ENCODE measurements at regions not wholly inside any gene's neighbourhood (a gene's known extent, or its start where the extent isn't known, plus 50 kb on each side); places are given as distances from the start of the nearest gene placed in this dataset.

GRCh38 chr3:55194376-55194775, 266.5 kb upstream of the LRTM1 start:
- Histone ChIP-seq H3K36me3 (no peaks in the 10 kb centered on the region), H3K27me3 (no peaks in the 10 kb centered on the region), H3K27ac (no peak overlapping the region), H3K9me3 (no peaks in the 10 kb centered on the region), H3K4me1 (no peaks in the 10 kb centered on the region), H3K4me3 (no peak overlapping the region)
- intact Hi-C loops (cut with DNase I; ENCODE audit: low total_unique reads) (no loop called here), in situ Hi-C loops (cut with MboI; ENCODE audit: low pct_ligation_motif_present in 1 of 4, low pct_unique_long_range_greater_than_20kb in 1 of 4, low sequenced_read_pairs in 3 of 4) (loop anchor here in 3 of 4 donors (25.0 kb wide), 2 partner anchors 332 to 757 kb away; no protein-coding TSS in a partner anchor)
- WGBS, 2 donors (ENCODE audit: low coverage in 1 of 2) = 82 to 87% methylated on average over 3 of the region's 3 CpGs
- no peak for DNase-seq
- no peak for TF ChIP-seq POLR2A (IDR thresholded peaks at IDR 0.05)
- TF ChIP-seq, protein P1, sequence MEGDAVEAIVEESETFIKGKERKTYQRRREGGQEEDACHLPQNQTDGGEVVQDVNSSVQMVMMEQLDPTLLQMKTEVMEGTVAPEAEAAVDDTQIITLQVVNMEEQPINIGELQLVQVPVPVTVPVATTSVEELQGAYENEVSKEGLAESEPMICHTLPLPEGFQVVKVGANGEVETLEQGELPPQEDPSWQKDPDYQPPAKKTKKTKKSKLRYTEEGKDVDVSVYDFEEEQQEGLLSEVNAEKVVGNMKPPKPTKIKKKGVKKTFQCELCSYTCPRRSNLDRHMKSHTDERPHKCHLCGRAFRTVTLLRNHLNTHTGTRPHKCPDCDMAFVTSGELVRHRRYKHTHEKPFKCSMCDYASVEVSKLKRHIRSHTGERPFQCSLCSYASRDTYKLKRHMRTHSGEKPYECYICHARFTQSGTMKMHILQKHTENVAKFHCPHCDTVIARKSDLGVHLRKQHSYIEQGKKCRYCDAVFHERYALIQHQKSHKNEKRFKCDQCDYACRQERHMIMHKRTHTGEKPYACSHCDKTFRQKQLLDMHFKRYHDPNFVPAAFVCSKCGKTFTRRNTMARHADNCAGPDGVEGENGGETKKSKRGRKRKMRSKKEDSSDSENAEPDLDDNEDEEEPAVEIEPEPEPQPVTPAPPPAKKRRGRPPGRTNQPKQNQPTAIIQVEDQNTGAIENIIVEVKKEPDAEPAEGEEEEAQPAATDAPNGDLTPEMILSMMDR (IDR thresholded peaks at IDR 0.05) = no peak
- TF ChIP-seq POLR2AphosphoS5 (IDR thresholded peaks at IDR 0.05) = no peak
- TF ChIP-seq EP300 (IDR thresholded peaks at IDR 0.05; ENCODE audit: low read depth) = no peak

DNA sequence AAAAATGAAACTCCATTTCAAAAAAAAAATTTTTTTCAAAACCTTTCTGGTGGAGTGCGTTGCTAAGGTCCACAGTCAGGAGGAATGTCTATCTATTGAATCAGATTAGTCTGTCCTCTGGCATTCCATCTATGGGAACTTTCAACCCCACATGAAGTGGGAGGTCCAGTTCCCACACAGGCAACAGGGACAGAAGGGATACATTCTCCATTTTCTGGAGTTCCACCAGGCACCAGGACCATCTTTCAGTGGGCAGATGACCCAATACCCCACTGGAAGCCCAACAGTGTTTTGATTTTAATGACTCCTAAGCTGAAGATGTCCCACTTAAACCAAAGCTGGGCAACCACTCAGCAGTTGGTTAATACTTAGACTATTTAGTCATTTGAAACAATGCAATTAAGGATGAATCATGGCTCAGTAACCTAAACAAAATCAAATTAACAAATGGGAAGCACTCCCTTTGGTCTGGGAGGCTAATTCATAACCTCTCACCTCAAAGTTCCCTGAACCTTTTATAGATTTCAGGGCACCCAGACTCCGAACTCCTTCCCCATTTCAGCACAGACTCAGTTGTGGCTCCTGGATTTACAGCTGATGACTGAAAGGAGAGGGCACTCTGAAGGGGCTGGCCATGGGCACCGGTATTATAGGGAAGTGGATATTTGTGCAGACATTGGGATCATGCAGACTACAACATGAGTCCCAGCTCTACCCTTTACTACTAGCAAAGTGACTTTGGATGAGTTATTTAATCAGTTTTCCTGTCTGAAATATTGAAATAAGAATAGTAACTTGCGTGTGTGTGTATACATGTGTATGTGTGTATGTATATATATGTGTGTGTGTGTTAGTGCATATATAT, 264.3 kb upstream of the LRTM1 start:
- TF ChIP-seq, protein P1 (IDR thresholded peaks at IDR 0.05) = no peak
- TF ChIP-seq EP300 (IDR thresholded peaks at IDR 0.05; ENCODE audit: low read depth) (no peak), POLR2AphosphoS5 (IDR thresholded peaks at IDR 0.05) (no peak), POLR2A (IDR thresholded peaks at IDR 0.05) (no peak)
- in situ Hi-C loops (cut with MboI; ENCODE audit: low pct_ligation_motif_present in 1 of 4, low pct_unique_long_range_greater_than_20kb in 1 of 4, low sequenced_read_pairs in 3 of 4) = loop anchor here in 3 of 4 donors (25.0 kb wide), 2 partner anchors 330 to 755 kb away; no protein-coding TSS in a partner anchor
- intact Hi-C loops (cut with DNase I; ENCODE audit: low total_unique reads) = no loop called here
- no peaks in the 10 kb centered on the region for H3K9me3 ChIP-seq
- WGBS, 2 donors (ENCODE audit: low coverage in 1 of 2) = 61 to 84% methylated on average over 3 to 4 of the region's 4 CpGs
- H3K27me3 ChIP-seq = no peaks in the 10 kb centered on the region
- no peak overlapping the region for H3K27ac ChIP-seq
- no peak for DNase-seq
- no peak overlapping the region for H3K4me3 ChIP-seq
- no peaks in the 10 kb centered on the region for H3K36me3 ChIP-seq
- H3K4me1 ChIP-seq = no peaks in the 10 kb centered on the region

- intact Hi-C loops (cut with DNase I; ENCODE audit: low total_unique reads) (no loop called here), in situ Hi-C loops (cut with MboI; ENCODE audit: low pct_ligation_motif_present in 1 of 4, low pct_unique_long_range_greater_than_20kb in 1 of 4, low sequenced_read_pairs in 3 of 4) (loop anchor here in 3 of 4 donors (25.0 kb wide), 2 partner anchors 328 to 753 kb away; no protein-coding TSS in a partner anchor)
- H3K36me3 ChIP-seq = no peaks in the 10 kb centered on the region
- no peak for TF ChIP-seq POLR2A (IDR thresholded peaks at IDR 0.05)
- TF ChIP-seq POLR2AphosphoS5 (IDR thresholded peaks at IDR 0.05) = no peak
- TF ChIP-seq EP300 (IDR thresholded peaks at IDR 0.05; ENCODE audit: low read depth) = no peak
- TF ChIP-seq, protein P1 (IDR thresholded peaks at IDR 0.05) = no peak
- no peak for DNase-seq
- H3K4me1 ChIP-seq = no peaks in the 10 kb centered on the region
- H3K9me3 ChIP-seq = no peaks in the 10 kb centered on the region
- no peak overlapping the region for H3K4me3 ChIP-seq
- WGBS, 2 donors (ENCODE audit: low coverage in 1 of 2) = 57 to 71% methylated on average over 6 of the region's 6 CpGs
- H3K27ac ChIP-seq = no peak overlapping the region
- no peaks in the 10 kb centered on the region for H3K27me3 ChIP-seq
Observed at GRCh38 chr3:55190331-55190730, 262.5 kb upstream of the LRTM1 start.

DNA sequence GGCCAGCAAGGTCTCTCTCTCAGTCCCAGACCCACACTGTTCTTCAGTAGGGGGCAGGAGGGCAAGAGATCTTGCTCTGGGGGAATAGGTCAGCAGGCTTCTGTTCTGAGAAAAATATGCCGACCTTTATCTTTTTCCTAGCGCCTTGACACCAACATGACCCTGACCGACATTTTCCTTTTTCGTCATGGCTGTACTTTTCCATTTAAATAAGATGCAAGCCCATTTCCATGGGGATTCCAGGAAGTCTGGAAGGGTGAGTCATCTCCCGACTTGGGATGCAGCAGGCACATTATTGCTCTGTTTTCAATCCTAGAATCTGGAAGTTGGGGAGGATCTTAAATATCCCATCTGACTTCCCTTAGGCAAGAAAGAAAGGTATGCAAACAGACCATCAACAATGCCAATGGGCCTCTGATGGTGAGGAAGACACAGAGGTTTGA, 261.5 kb upstream of the LRTM1 start:
- DNase-seq = no peak
- H3K9me3 ChIP-seq = no peaks in the 10 kb centered on the region
- 70 to 79% methylated on average over 5 of the region's 5 CpGs for WGBS, 2 donors (ENCODE audit: low coverage in 1 of 2)
- no peaks in the 10 kb centered on the region for H3K4me1 ChIP-seq
- H3K27me3 ChIP-seq = no peaks in the 10 kb centered on the region
- H3K27ac ChIP-seq = no peak overlapping the region
- in situ Hi-C loops (cut with MboI; ENCODE audit: low pct_ligation_motif_present in 1 of 4, low pct_unique_long_range_greater_than_20kb in 1 of 4, low sequenced_read_pairs in 3 of 4) = loop anchor here in 3 of 4 donors (25.0 kb wide), 2 partner anchors 327 to 752 kb away; no protein-coding TSS in a partner anchor
- intact Hi-C loops (cut with DNase I; ENCODE audit: low total_unique reads) = no loop called here
- H3K36me3 ChIP-seq = no peaks in the 10 kb centered on the region
- no peak overlapping the region for H3K4me3 ChIP-seq
- TF ChIP-seq POLR2A (IDR thresholded peaks at IDR 0.05) = no peak
- no peak for TF ChIP-seq POLR2AphosphoS5 (IDR thresholded peaks at IDR 0.05)
- TF ChIP-seq, protein P1 (IDR thresholded peaks at IDR 0.05) = no peak
- TF ChIP-seq EP300 (IDR thresholded peaks at IDR 0.05; ENCODE audit: low read depth) = no peak
